K562 (cell line): ENCODE measurements at regions not wholly inside any gene's neighbourhood (a gene's known extent, or its start where the extent isn't known, plus 50 kb on each side); places are given as distances from the start of the nearest gene placed in this dataset.

ENCODE experiments used
- ATAC-seq: fragments of 200-7000 bp; cut with Tn5 transposase; 3 replicates; pipeline ENCODE4 v1.9.1; 2020; ENCODE audit warnings: moderate library complexity
- BruUV-seq: library from RNA; stranded (reverse); fragments of 400-500 nt; replicated peaks from 2 replicates; lab custom pipeline; 2021; lab: Mats Ljungman, UMichigan
- CTCF ChIA-PET: fragments of 300-600 bp; formaldehyde crosslinking; extraction: SDS; loops from one replicate; lab custom pipeline; 2021; ENCODE audit warnings: low intra/inter-chr PET ratio; lab: Yijun Ruan, JAX
- POLR2A ChIA-PET: fragments of 300-600, 350-650 bp; sonication (Branson Sonifier 250); formaldehyde crosslinking; extraction: SDS; loops from one replicate; lab custom pipeline; 2021; ENCODE audit warnings: antibody characterized with exemption, inconsistent platforms; lab: Yijun Ruan, JAX
- DNase-seq, 4 experiments: peaks; one replicate each; pipeline versions ENCODE4 v3.0.0 to v3.0.0-alpha.2; 2011 to 2018; ENCODE audit warnings: low spot score in 3 of 4, mixed read lengths in 3 of 4; ENCODE audit errors: extremely low read depth in 1 of 4
- FAIRE-seq: peaks from 2 replicates; lab custom pipeline; 2011; peaks lifted over from hg19 to GRCh38; lab: Jason Lieb, UNC
- H2AFZ ChIP-seq: 2 replicates; pipeline ENCODE4 v1.6.0; 2011; ENCODE audit warnings: low read depth, low read length, control low read depth, inconsistent platforms
- H3K27ac ChIP-seq: fragments of 200-600 bp; 3 replicates; pipeline ENCODE4 v1.8.0; 2011; ENCODE audit warnings: low read depth, mild to moderate bottlenecking, control low read depth, inconsistent platforms, low read length, moderate library complexity, mixed read lengths; ENCODE audit errors: extremely low read depth
- H3K27me3 ChIP-seq, 2 experiments: fragments of 300-600 bp in 1 of 2; 2 replicates in 1 of 2; 3 replicates in 1 of 2; pipeline versions ENCODE4 v1.6.0 to v1.8.0; 2011; ENCODE audit warnings: inconsistent platforms in 2 of 2, low read length in 2 of 2, mild to moderate bottlenecking in 1 of 2, mixed read lengths in 1 of 2, moderate library complexity in 1 of 2; ENCODE audit not compliant: control insufficient read depth in 2 of 2, insufficient read depth in 2 of 2
- H3K36me3 ChIP-seq: fragments of 300-600 bp; 3 replicates; pipeline ENCODE4 v1.8.0; 2011; ENCODE audit warnings: mild to moderate bottlenecking, low read length, inconsistent platforms; ENCODE audit not compliant: control insufficient read depth, insufficient read depth
- H3K4me1 ChIP-seq, 2 experiments: fragments of 200-600 bp in 1 of 2; replicated peaks in 1 of 2; 2 replicates in 1 of 2; 3 replicates in 1 of 2; pipeline versions ENCODE4 v1.5.1 to v1.8.0; 2011; ENCODE audit warnings: inconsistent platforms in 2 of 2, low read length in 2 of 2, mild to moderate bottlenecking in 1 of 2, mixed read lengths in 1 of 2, moderate library complexity in 1 of 2; ENCODE audit not compliant: control insufficient read depth in 2 of 2, insufficient read depth in 2 of 2
- H3K4me2 ChIP-seq: 2 replicates; pipeline ENCODE4 v1.6.1; 2011; ENCODE audit warnings: low read length, control low read depth, inconsistent platforms, mixed read lengths; ENCODE audit not compliant: insufficient read depth
- H3K4me3 ChIP-seq: fragments of 200-600 bp; sonication (generic), shearing (Covaris generic); 2 replicates; pipeline ENCODE4 v1.5.1; 2016; ENCODE audit warnings: control low read depth, inconsistent platforms
- H3K79me2 ChIP-seq: fragments of 200-600 bp; 3 replicates; pipeline ENCODE4 v1.8.0; 2011; ENCODE audit warnings: low read length, inconsistent platforms; ENCODE audit not compliant: control insufficient read depth, insufficient read depth
- H3K9ac ChIP-seq, 2 experiments: 2 replicates each; pipeline versions ENCODE4 v1.6.0 to v1.6.1; 2011; ENCODE audit warnings: low read depth in 2 of 2, low read length in 2 of 2, control low read depth in 1 of 2, inconsistent platforms in 1 of 2, mild to moderate bottlenecking in 1 of 2, mixed read lengths in 1 of 2; ENCODE audit not compliant: insufficient read depth in 1 of 2
- H3K9me1 ChIP-seq: one replicate; pipeline ENCODE4 v1.6.0; 2011; ENCODE audit warnings: inconsistent platforms, mild to moderate bottlenecking, low read length, moderate library complexity; ENCODE audit not compliant: control insufficient read depth, insufficient read depth
- H3K9me3 ChIP-seq: replicated peaks from 2 replicates; pipeline ENCODE4 v1.5.1; 2011; ENCODE audit warnings: low read depth, low read length, inconsistent platforms; ENCODE audit not compliant: control insufficient read depth, insufficient read depth
- H4K20me1 ChIP-seq: replicated peaks from 2 replicates; pipeline ENCODE4 v1.6.1; 2011; ENCODE audit warnings: low read length, inconsistent platforms, mixed read lengths; ENCODE audit not compliant: control insufficient read depth, insufficient read depth
- CEBPG ChIP-seq, 3 experiments: fragments of 200-800 bp in 1 of 3; sonication (Bioruptor generic) in 1 of 3; sonication (generic) in 1 of 3; formaldehyde crosslinking in 1 of 3; IDR thresholded peaks in 2 of 3; conservative IDR thresholded peaks in 1 of 3; 2 replicates each; pipeline versions ENCODE4 v1.6.1 to v1.8.0; 2016 to 2022; ENCODE audit warnings: missing compliant biosample characterization in 2 of 3, missing genetic modification characterization in 2 of 3, mild to moderate bottlenecking in 1 of 3, missing genetic modification reagents in 1 of 3
- CHD1 ChIP-seq: fragments of 200-600 bp; sonication (generic); IDR thresholded peaks from one replicate; pipeline ENCODE4 v1.6.1; 2012; ENCODE audit warnings: mild to moderate bottlenecking, moderate library complexity, low read length, inconsistent platforms
- FOS ChIP-seq: IDR thresholded peaks from 3 replicates; pipeline ENCODE4 v1.6.1; 2011; ENCODE audit not compliant: insufficient read length; ENCODE audit errors: extremely low read depth
- GTF2A2 ChIP-seq: IDR thresholded peaks from 2 replicates; pipeline ENCODE4 v1.6.1; 2016; ENCODE audit warnings: mild to moderate bottlenecking, missing genetic modification characterization, missing compliant biosample characterization
- JUNB ChIP-seq: fragments of 450-650 bp; formaldehyde crosslinking; conservative IDR thresholded peaks from 2 replicates; pipeline ENCODE4 v1.4.0; 2020; ENCODE audit warnings: mild to moderate bottlenecking
- KAT2B ChIP-seq: IDR thresholded peaks from one replicate; pipeline ENCODE4 v1.6.1; 2012; ENCODE audit warnings: low read depth, mild to moderate bottlenecking, control low read depth, inconsistent platforms, low read length, moderate library complexity
- MEF2A ChIP-seq: IDR thresholded peaks from 2 replicates; pipeline ENCODE4 v1.6.1; 2011; ENCODE audit warnings: low read depth, mild to moderate bottlenecking, low read length, moderate library complexity; ENCODE audit not compliant: control insufficient read depth
- MYBL2 ChIP-seq, 2 experiments: fragments of 450-650 bp in 1 of 2; sonication (generic) in 1 of 2; formaldehyde crosslinking in 1 of 2; IDR thresholded peaks; 2 replicates each; pipeline versions ENCODE4 v1.6.1 to v1.8.1; 2017 to 2022; ENCODE audit warnings: borderline replicate concordance in 1 of 2, inconsistent platforms in 1 of 2, low read depth in 1 of 2, mild to moderate bottlenecking in 1 of 2, missing genetic modification reagents in 1 of 2, moderate library complexity in 1 of 2
- NCOA1 ChIP-seq: fragments of 450-650 bp; IDR thresholded peaks from 2 replicates; pipeline ENCODE4 v1.6.1; 2016; ENCODE audit warnings: low read depth
- POLR2A ChIP-seq: fragments of 450-650 bp; conservative IDR thresholded peaks from 2 replicates; pipeline ENCODE4 v1.6.1; 2016
- PURB ChIP-seq: sonication (generic); formaldehyde crosslinking; IDR thresholded peaks from 2 replicates; pipeline ENCODE4 v1.9.0; 2021; ENCODE audit warnings: low read depth, mild to moderate bottlenecking, missing genetic modification reagents
- SRSF9 ChIP-seq: fragments of 200-400 bp; formaldehyde crosslinking; IDR thresholded peaks from 2 replicates; pipeline ENCODE4 v1.6.1; 2017; ENCODE audit warnings: low read depth, low read length, borderline replicate concordance
- TGIF2 ChIP-seq: sonication (generic); formaldehyde crosslinking; IDR thresholded peaks from 2 replicates; pipeline ENCODE4 v1.8.1; 2022; ENCODE audit warnings: mild to moderate bottlenecking, missing genetic modification reagents, moderate library complexity
- ZFP36 ChIP-seq: fragments of 150-350 bp; IDR thresholded peaks from 2 replicates; pipeline ENCODE4 v1.6.1; 2018; ENCODE audit warnings: low read length, low read depth; ENCODE audit not compliant: partially characterized antibody
- ZNF143 ChIP-seq: sonication (generic); formaldehyde crosslinking; IDR thresholded peaks from 2 replicates; pipeline ENCODE4 v1.9.0; 2022; ENCODE audit warnings: mild to moderate bottlenecking, missing genetic modification reagents
- ZNF282 ChIP-seq: sonication (generic); formaldehyde crosslinking; IDR thresholded peaks from 2 replicates; pipeline ENCODE4 v1.8.1; 2023; ENCODE audit warnings: missing genetic modification reagents
- ZNF696 ChIP-seq: fragments of 250-450 bp; sonication (Bioruptor Pico); conservative IDR thresholded peaks from 2 replicates; pipeline ENCODE4 v1.4.0; 2020; ENCODE audit warnings: mild to moderate bottlenecking, moderate library complexity
- WGBS: fragments of 100-300 bp; shearing (Covaris generic); methylation state at CpG from one replicate; pipeline ENCODE4 v1.1.6; 2016; ENCODE audit warnings: low coverage, mixed read lengths; ENCODE audit not compliant: insufficient coverage; ENCODE audit errors: missing lambda C conversion rate; 5-methylcytosine and 5-hydroxymethylcytosine counted together
- in situ Hi-C: fragments of 300-500 bp; cut with MboI; formaldehyde crosslinking; loops from 4 replicates; pipeline ENCODE4 v1.15.0; 2018; ENCODE audit warnings: inconsistent platforms, mixed read lengths
- intact Hi-C: fragments of 100-400 bp; cut with micrococcal nuclease; formaldehyde crosslinking; loops from 2 replicates; pipeline ENCODE4 v1.14.2; 2022

DNA sequence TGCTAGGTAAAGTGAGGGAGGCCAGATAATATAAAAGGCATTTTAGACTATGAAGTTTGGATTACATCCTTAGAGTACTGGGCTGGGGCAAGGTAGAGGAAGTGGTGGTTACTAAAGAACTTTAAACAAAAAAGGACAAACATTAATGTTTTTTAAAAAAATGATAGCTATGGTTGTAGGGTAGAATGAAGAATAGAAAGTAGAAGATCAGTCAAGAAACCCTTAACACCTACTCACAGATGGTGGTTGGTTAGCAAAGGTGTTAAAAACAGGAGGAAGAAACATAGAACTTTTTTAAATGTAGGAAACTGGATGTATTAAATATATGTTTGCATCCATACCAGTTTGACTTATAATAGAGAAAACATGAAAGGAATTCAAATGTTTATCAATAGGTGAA, 80.7 kb upstream of the ELOVL5 start:
- FAIRE-seq, result no peak
- Histone ChIP-seq H2AFZ (no peak overlapping the region), H3K36me3 (no peaks in the 10 kb centered on the region), H3K9me3 (no peaks in the 10 kb centered on the region), H3K27me3 (no peaks in the 10 kb centered on the region; a peak in 2 of 5 replicates), H3K79me2 (no peaks in the 10 kb centered on the region), H3K27ac (no peak overlapping the region), H3K9me1 (no peaks in the 10 kb centered on the region), H3K4me1 (no peaks in the 10 kb centered on the region), H3K4me3 (no peak overlapping the region), H3K4me2 (no peak overlapping the region), H4K20me1 (no peaks in the 10 kb centered on the region), H3K9ac (no peak overlapping the region)
- DNase-seq, result no peak
- no peak for TF ChIP-seq ZFP36
- no peak for TF ChIP-seq POLR2A
- TF ChIP-seq GTF2A2 (tag), result no peak
- no peak for TF ChIP-seq NCOA1
- TF ChIP-seq PURB (CRISPR knock-in tag), result no peak
- TF ChIP-seq FOS, result no peak
- no peak for TF ChIP-seq ZNF696 (CRISPR knock-in tag)
- no peak for TF ChIP-seq SRSF9
- no peak for TF ChIP-seq JUNB
- ChIA-PET POLR2A (interaction anchor here (0.6 to 0.7 kb wide), 2 partner anchors 230 to 236 kb away, joined by 3 read pairs; no protein-coding TSS in a partner anchor), CTCF (no interaction called here)
- intact Hi-C loops (no loop called here), in situ Hi-C loops (loop anchor here (25.0 kb wide), 1 partner anchor 242 kb away; no protein-coding TSS in a partner anchor)
- no TSS peak for BruUV-seq
- ATAC-seq, result no peak

DNA sequence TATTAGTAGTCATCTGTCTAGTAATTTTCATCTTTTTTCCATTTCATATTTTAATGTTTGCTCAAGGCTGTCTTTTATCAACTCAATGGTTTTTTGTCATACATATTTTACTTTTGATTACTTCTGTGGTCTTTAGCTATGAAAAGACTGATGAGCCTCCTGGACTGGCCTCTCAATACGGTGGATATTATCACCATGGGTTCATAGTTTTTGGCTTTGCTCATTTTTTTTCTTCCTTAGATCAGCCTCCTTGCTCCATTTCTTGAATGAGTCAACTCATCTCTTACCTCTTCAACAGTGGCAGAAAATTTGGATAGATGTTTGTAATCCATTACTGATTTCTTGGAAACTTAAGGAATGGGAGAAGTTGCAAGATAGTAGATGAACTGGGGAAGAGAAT, 80.1 kb upstream of the ELOVL5 start:
- Histone ChIP-seq H3K4me3 (no peak overlapping the region), H3K4me2 (no peak overlapping the region), H3K27ac (no peak overlapping the region), H3K27me3 (no peaks in the 10 kb centered on the region; a peak in 2 of 5 replicates), H2AFZ (no peak overlapping the region), H3K4me1 (no peaks in the 10 kb centered on the region), H3K9me1 (no peaks in the 10 kb centered on the region), H3K79me2 (no peaks in the 10 kb centered on the region), H3K36me3 (no peaks in the 10 kb centered on the region), H4K20me1 (no peaks in the 10 kb centered on the region), H3K9me3 (no peaks in the 10 kb centered on the region), H3K9ac (no peak overlapping the region)
- intact Hi-C loops, result no loop called here
- ChIA-PET POLR2A (interaction anchor here (0.6 kb wide), 1 partner anchor 229 kb away, joined by 3 read pairs; no protein-coding TSS in a partner anchor), CTCF (no interaction called here)
- BruUV-seq, result no TSS peak
- no peak for FAIRE-seq
- 0% methylated on average over 1 of the region's 1 CpG for WGBS
- no peak for DNase-seq
- no peak for ATAC-seq
- in situ Hi-C loops, result loop anchor here (25.0 kb wide), 1 partner anchor 242 kb away; no protein-coding TSS in a partner anchor
- TF ChIP-seq ZNF282 (CRISPR knock-in tag) (no peak), MYBL2 (IDR thresholded peaks at IDR 0.05; ENCODE audit: low read depth) (no peak), MYBL2 (CRISPR knock-in tag; IDR thresholded peaks at IDR 0.05; ENCODE audit: borderline replicate concordance) (no peak), CHD1 (no peak), KAT2B (no peak), ZNF143 (CRISPR knock-in tag) (no peak), CEBPG (CRISPR knock-in tag; IDR thresholded peaks at IDR 0.05) (no peak), CEBPG (tag; conservative IDR thresholded peaks at IDR 0.05 in 1 of 2, IDR thresholded peaks at IDR 0.05 in 1 of 2) (no peak), TGIF2 (no peak), MEF2A (no peak)
